HUES48 (cell line): ENCODE measurements at regions not wholly inside any gene's neighbourhood (a gene's known extent, or its start where the extent isn't known, plus 50 kb on each side); places are given as distances from the start of the nearest gene placed in this dataset.

ENCODE experiments used
- H3K27ac ChIP-seq: one replicate; pipeline ENCODE4 v1.7.0; 2013; ENCODE audit warnings: low read depth, low read length, inconsistent platforms
- H3K27me3 ChIP-seq: 2 replicates; pipeline ENCODE4 v1.6.1; 2013; ENCODE audit warnings: mild to moderate bottlenecking, low read length; ENCODE audit not compliant: control insufficient read depth, insufficient read depth
- H3K36me3 ChIP-seq: 2 replicates; pipeline ENCODE4 v1.6.1; 2013; ENCODE audit warnings: low read length; ENCODE audit not compliant: control insufficient read depth, insufficient read depth
- H3K4me1 ChIP-seq: 2 replicates; pipeline ENCODE4 v1.6.1; 2013; ENCODE audit warnings: mild to moderate bottlenecking, low read length; ENCODE audit not compliant: control insufficient read depth, insufficient read depth
- H3K4me3 ChIP-seq: 2 replicates; pipeline ENCODE4 v1.5.1; 2013; ENCODE audit warnings: mild to moderate bottlenecking, low read depth, low read length
- H3K9ac ChIP-seq: 2 replicates; pipeline ENCODE4 v1.6.1; 2013; ENCODE audit warnings: mild to moderate bottlenecking, low read depth, low read length, moderate library complexity
- H3K9me3 ChIP-seq: 2 replicates; pipeline ENCODE4 v1.6.1; 2013; ENCODE audit warnings: low read length; ENCODE audit not compliant: control insufficient read depth, insufficient read depth

DNA sequence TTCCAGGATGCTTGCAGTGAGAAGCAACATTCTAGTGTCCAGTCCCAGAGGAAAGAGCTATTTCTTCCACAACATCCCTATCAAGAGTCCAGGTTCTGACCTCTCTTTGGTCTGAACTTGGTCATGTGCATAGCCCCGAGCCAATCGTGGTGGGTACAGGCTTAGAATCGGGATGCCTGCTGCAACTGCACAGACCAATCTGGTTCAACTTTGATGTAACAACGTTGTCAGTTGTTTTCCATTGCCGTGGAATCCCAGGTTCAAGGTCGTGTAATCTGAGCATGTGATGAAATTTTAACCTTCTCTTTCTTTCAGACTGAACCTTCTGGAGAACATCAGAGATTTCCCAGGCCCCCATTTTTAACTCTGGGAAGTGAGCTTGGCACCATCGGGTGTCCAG lies 130.5 kb downstream of the ANKRD60 start:
- no peak overlapping the region for H3K27ac ChIP-seq

DNA sequence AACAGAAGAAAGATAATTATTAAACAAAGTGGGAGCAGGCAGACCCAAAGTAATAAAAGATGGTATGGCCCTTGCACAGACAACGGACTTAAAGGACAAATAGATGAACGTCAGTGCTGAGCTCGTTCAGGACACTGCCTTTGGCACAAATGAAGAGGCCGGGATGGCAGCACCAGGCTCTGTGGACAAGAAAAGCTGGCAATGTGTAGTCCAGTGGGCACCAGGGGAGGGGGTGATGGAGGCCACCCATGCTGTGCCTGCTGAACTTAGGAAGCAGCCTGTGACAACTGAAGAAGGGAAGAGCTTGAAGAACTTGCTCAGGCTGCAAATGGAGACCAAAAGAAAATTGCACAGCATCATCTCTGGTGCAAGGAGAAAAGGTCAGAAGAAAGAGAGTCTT lies 131.0 kb downstream of the ANKRD60 start:
- Histone ChIP-seq H3K36me3 (no peaks in the 10 kb centered on the region), H3K27me3 (no peaks in the 10 kb centered on the region), H3K27ac (no peak overlapping the region), H3K9ac (no peak overlapping the region), H3K4me3 (no peak overlapping the region), H3K4me1 (no peaks in the 10 kb centered on the region), H3K9me3 (no peaks in the 10 kb centered on the region)

More for the DNA sequence above, 130.5 kb downstream of the ANKRD60 start:
- Histone ChIP-seq H3K4me1 (no peaks in the 10 kb centered on the region), H3K9ac (no peak overlapping the region), H3K4me3 (no peak overlapping the region), H3K27me3 (no peaks in the 10 kb centered on the region), H3K9me3 (no peaks in the 10 kb centered on the region), H3K36me3 (no peaks in the 10 kb centered on the region)

DNA sequence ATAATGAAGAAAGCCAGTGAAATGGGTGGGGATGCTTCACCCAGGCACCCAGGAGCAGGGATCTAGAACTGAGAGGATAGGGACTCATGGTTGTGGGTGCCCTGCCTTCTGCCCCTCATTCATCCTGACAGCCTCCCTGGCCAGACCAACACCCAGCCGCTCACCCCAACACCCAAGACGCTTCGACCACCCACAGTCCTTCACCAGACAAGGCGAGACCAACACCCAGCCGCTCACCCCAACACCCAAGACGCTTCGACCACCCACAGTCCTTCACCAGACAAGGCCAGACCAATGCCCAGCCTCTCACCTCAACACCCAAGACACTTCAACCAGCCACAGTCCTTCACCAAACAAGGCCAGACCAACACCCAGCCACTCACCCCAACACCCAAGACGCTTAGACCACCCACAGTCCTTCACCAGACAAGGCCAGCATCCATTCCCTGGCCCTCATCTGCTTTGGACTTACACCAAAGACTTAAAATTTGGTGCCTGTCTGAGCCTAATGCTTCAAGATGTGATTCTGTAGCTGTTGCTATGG lies 131.5 kb downstream of the ANKRD60 start:
- no peak overlapping the region for H3K9ac ChIP-seq
- no peaks in the 10 kb centered on the region for H3K36me3 ChIP-seq
- no peak overlapping the region for H3K4me3 ChIP-seq
- no peaks in the 10 kb centered on the region for H3K9me3 ChIP-seq
- no peaks in the 10 kb centered on the region for H3K4me1 ChIP-seq
- no peaks in the 10 kb centered on the region for H3K27me3 ChIP-seq
- no peak overlapping the region for H3K27ac ChIP-seq

- no peaks in the 10 kb centered on the region for H3K9me3 ChIP-seq
- H3K36me3 ChIP-seq, result no peaks in the 10 kb centered on the region
- no peaks in the 10 kb centered on the region for H3K27me3 ChIP-seq
- no peak overlapping the region for H3K9ac ChIP-seq
- no peak overlapping the region for H3K27ac ChIP-seq
- H3K4me1 ChIP-seq, result no peaks in the 10 kb centered on the region
- no peak overlapping the region for H3K4me3 ChIP-seq
Measured at GRCh38 chr20:58094698-58095097, 133.8 kb downstream of the ANKRD60 start.

DNA sequence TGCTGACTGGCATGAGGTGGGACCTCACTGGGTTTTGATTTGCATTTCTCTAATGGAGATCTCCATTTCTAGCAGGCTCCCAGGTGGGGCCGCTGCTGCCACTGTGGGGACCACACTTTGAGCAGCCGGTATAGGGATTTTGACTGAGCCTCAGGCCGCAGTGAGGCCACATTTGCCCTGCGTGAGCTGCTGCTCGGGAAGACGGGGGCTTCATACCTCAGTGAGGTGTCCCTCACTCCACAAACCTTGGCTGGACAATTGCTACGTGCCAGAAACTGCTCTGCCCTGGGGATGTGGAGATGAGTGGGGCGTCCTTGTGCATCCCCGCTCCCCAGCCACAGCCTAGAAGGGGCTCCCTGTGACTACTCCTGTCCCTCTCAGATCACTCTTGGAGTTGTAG lies 134.3 kb downstream of the ANKRD60 start:
- Histone ChIP-seq H3K4me3 (no peak overlapping the region), H3K4me1 (no peaks in the 10 kb centered on the region), H3K27me3 (no peaks in the 10 kb centered on the region), H3K9me3 (no peaks in the 10 kb centered on the region), H3K27ac (no peak overlapping the region), H3K9ac (no peak overlapping the region), H3K36me3 (no peaks in the 10 kb centered on the region)

DNA sequence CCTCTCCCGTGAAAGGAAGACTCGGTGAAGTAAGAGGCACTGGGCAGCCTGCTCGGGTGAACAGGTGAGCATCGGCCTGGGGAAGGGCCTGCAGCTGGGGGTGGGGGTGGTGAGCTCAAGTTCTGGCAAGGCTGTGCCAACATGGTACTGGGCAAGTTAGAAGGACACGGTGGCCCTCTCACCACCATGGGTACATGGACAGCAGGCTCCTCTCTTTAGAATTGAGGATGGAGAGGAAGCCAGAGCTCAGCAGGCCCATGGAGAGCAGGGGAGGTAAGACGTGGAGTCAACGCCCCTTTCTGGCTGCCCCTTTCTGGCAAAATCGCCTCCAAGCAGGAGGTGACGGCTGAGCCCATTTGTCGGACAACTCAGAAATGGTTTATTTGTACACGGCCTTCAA lies 135.6 kb downstream of the ANKRD60 start:
- Histone ChIP-seq H3K9me3 (no peaks in the 10 kb centered on the region), H3K4me1 (no peaks in the 10 kb centered on the region), H3K4me3 (no peak overlapping the region), H3K36me3 (no peaks in the 10 kb centered on the region), H3K9ac (no peak overlapping the region), H3K27ac (no peak overlapping the region), H3K27me3 (no peaks in the 10 kb centered on the region)

- Histone ChIP-seq H3K9ac (no peak overlapping the region), H3K27ac (no peak overlapping the region), H3K36me3 (no peaks in the 10 kb centered on the region), H3K4me3 (no peak overlapping the region), H3K4me1 (no peaks in the 10 kb centered on the region), H3K27me3 (no peaks in the 10 kb centered on the region), H3K9me3 (no peaks in the 10 kb centered on the region)
Measured at GRCh38 chr20:58092353-58092752, 136.1 kb downstream of the ANKRD60 start.

- H3K4me3 ChIP-seq, result no peak overlapping the region
Measured at GRCh38 chr20:58091810-58092209, 136.6 kb downstream of the ANKRD60 start.

DNA sequence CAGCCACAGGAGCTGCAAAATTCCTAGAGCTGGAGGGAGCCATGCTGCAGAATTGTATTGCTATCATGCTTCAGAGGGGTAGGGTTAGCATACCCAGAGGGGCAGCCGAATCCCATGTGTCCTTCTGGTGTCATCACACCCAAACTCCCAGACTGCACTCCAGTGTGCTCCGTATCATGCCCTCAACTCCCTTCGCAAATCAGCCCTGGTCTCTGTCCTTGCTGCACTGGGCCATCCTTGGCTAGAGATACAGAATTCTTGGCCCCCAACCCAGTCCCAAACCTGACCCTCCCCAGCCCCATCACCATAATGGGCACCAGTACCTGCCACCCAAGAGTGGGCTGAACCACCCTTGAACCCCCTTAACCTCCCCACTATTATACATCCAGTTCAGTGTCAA lies 138.3 kb downstream of the ANKRD60 start:
- no peaks in the 10 kb centered on the region for H3K4me1 ChIP-seq
- no peak overlapping the region for H3K27ac ChIP-seq
- H3K9me3 ChIP-seq, result no peaks in the 10 kb centered on the region
- H3K36me3 ChIP-seq, result no peaks in the 10 kb centered on the region
- H3K27me3 ChIP-seq, result no peaks in the 10 kb centered on the region
- no peak overlapping the region for H3K4me3 ChIP-seq
- H3K9ac ChIP-seq, result no peak overlapping the region

More at GRCh38 chr20:58091810-58092209, 136.6 kb downstream of the ANKRD60 start:
- Histone ChIP-seq H3K4me1 (no peaks in the 10 kb centered on the region), H3K36me3 (no peaks in the 10 kb centered on the region), H3K9ac (no peak overlapping the region), H3K9me3 (no peaks in the 10 kb centered on the region), H3K27ac (no peak overlapping the region), H3K27me3 (no peaks in the 10 kb centered on the region)

GRCh38 chr20:58088625-58089024 lies 139.8 kb downstream of the ANKRD60 start:
- no peaks in the 10 kb centered on the region for H3K9me3 ChIP-seq
- H3K27ac ChIP-seq, result no peak overlapping the region
- no peaks in the 10 kb centered on the region for H3K4me1 ChIP-seq
- H3K9ac ChIP-seq, result no peak overlapping the region
- H3K27me3 ChIP-seq, result no peaks in the 10 kb centered on the region
- no peak overlapping the region for H3K4me3 ChIP-seq
- H3K36me3 ChIP-seq, result no peaks in the 10 kb centered on the region

- Histone ChIP-seq H3K9ac (no peak overlapping the region), H3K4me3 (no peak overlapping the region), H3K27ac (no peak overlapping the region), H3K36me3 (no peaks in the 10 kb centered on the region), H3K4me1 (no peaks in the 10 kb centered on the region), H3K27me3 (no peaks in the 10 kb centered on the region), H3K9me3 (no peaks in the 10 kb centered on the region)
Measured at GRCh38 chr20:58088105-58088504, 140.3 kb downstream of the ANKRD60 start.

DNA sequence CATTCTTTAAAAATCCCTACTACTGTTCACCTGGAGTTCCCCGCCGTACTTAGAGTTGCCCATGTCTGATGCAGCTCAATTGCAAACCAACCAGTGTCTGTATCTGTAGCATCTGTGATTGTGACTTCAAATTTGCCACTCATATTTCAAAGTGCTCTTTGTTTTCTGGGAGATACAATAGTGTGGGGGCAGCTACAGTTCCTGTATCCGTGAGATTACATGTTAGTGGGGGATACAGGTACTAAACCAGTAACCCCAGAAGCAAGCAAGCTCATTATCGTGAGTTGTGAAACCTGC lies 140.9 kb downstream of the ANKRD60 start:
- no peaks in the 10 kb centered on the region for H3K27me3 ChIP-seq
- no peak overlapping the region for H3K4me3 ChIP-seq
- no peak overlapping the region for H3K27ac ChIP-seq
- no peaks in the 10 kb centered on the region for H3K36me3 ChIP-seq
- H3K4me1 ChIP-seq, result no peaks in the 10 kb centered on the region
- H3K9me3 ChIP-seq, result no peaks in the 10 kb centered on the region
- no peak overlapping the region for H3K9ac ChIP-seq
